Right kidney (tissue), 1 donor: ENCODE measurements at regions not wholly inside any gene's neighbourhood (a gene's known extent, or its start where the extent isn't known, plus 50 kb on each side); places are given as distances from the start of the nearest gene placed in this dataset.

Experiments
- DNase-seq: peaks from one replicate; pipeline ENCODE4 v3.0.0-alpha.2; 2016

- DNase-seq = no peak
Observed at GRCh38 chr6:95142661-95143335, 434.5 kb upstream of the MANEA start.

- no peak for DNase-seq
Observed at GRCh38 chr6:95143408-95144180, 433.7 kb upstream of the MANEA start.

- no peak for DNase-seq
Observed at GRCh38 chr6:95145457-95145856, 431.9 kb upstream of the MANEA start.

GRCh38 chr6:95159557-95159956, 417.8 kb upstream of the MANEA start:
- DNase-seq = no peak

- DNase-seq = no peak
Observed at GRCh38 chr6:95169775-95170174, 407.6 kb upstream of the MANEA start.

GRCh38 chr6:95175927-95176675, 401.2 kb upstream of the MANEA start:
- DNase-seq = no peak

GRCh38 chr6:95185874-95186273, 391.5 kb upstream of the MANEA start:
- no peak for DNase-seq

GRCh38 chr6:95186710-95187109, 390.6 kb upstream of the MANEA start:
- DNase-seq = no peak

- DNase-seq = no peak
Observed at GRCh38 chr6:95197590-95197989, 379.7 kb upstream of the MANEA start.

GRCh38 chr6:95203153-95203754, 374.1 kb upstream of the MANEA start:
- no peak for DNase-seq

GRCh38 chr6:95204178-95204577, 373.2 kb upstream of the MANEA start:
- no peak for DNase-seq

- DNase-seq = no peak
Observed at GRCh38 chr6:95208621-95209020, 368.7 kb upstream of the MANEA start.

- no peak for DNase-seq
Observed at GRCh38 chr6:95209074-95209473, 368.3 kb upstream of the MANEA start.

GRCh38 chr6:95216555-95216954, 360.8 kb upstream of the MANEA start:
- DNase-seq = no peak

- no peak for DNase-seq
Observed at GRCh38 chr6:95227351-95227750, 350.0 kb upstream of the MANEA start.

- DNase-seq = no peak
Observed at GRCh38 chr6:95228636-95229035, 348.7 kb upstream of the MANEA start.

GRCh38 chr6:95230071-95230740, 347.1 kb upstream of the MANEA start:
- DNase-seq = no peak

GRCh38 chr6:95231416-95231815, 345.9 kb upstream of the MANEA start:
- no peak for DNase-seq

- DNase-seq = no peak
Observed at GRCh38 chr6:95232446-95232845, 344.9 kb upstream of the MANEA start.

- no peak for DNase-seq
Observed at GRCh38 chr6:95233879-95234278, 343.5 kb upstream of the MANEA start.

- no peak for DNase-seq
Observed at GRCh38 chr6:95240514-95240913, 336.8 kb upstream of the MANEA start.

- DNase-seq = no peak
Observed at GRCh38 chr6:95242560-95242959, 334.8 kb upstream of the MANEA start.
